Mucosa of rectum (tissue), 2 donors: ENCODE measurements at regions not wholly inside any gene's neighbourhood (a gene's known extent, or its start where the extent isn't known, plus 50 kb on each side); places are given as distances from the start of the nearest gene placed in this dataset.

Experiments used
- H3K27ac ChIP-seq, 2 donors: one replicate each; pipeline ENCODE4 v1.7.0; 2013; ENCODE audit warnings: inconsistent platforms in 2 of 2, low read depth in 2 of 2, low read length in 2 of 2
- H3K27me3 ChIP-seq, 2 donors: one replicate each; pipeline ENCODE4 v1.7.0; 2013; ENCODE audit warnings: low read length in 2 of 2; ENCODE audit not compliant: control insufficient read depth in 2 of 2, insufficient read depth in 2 of 2
- H3K36me3 ChIP-seq, 2 donors: one replicate each; pipeline ENCODE4 v1.7.0; 2013; ENCODE audit warnings: low read length in 2 of 2; ENCODE audit not compliant: control insufficient read depth in 2 of 2, insufficient read depth in 2 of 2
- H3K4me1 ChIP-seq, 2 donors: one replicate each; pipeline ENCODE4 v1.7.0; 2013; ENCODE audit warnings: low read length in 2 of 2, mild to moderate bottlenecking in 1 of 2; ENCODE audit not compliant: control insufficient read depth in 2 of 2, insufficient read depth in 2 of 2
- H3K4me3 ChIP-seq, 2 donors: one replicate each; pipeline ENCODE4 v1.7.0; 2013; ENCODE audit warnings: low read length in 2 of 2
- H3K9ac ChIP-seq, 2 donors: one replicate each; pipeline ENCODE4 v1.7.0; 2013; ENCODE audit warnings: low read length in 2 of 2, low read depth in 1 of 2, mild to moderate bottlenecking in 1 of 2
- H3K9me3 ChIP-seq, 2 donors: one replicate each; pipeline ENCODE4 v1.7.0; 2013; ENCODE audit warnings: low read length in 2 of 2; ENCODE audit not compliant: control insufficient read depth in 2 of 2
- donor health status: healthy.
- donor health status: Normal muscosa, but diverticular disease.

DNA sequence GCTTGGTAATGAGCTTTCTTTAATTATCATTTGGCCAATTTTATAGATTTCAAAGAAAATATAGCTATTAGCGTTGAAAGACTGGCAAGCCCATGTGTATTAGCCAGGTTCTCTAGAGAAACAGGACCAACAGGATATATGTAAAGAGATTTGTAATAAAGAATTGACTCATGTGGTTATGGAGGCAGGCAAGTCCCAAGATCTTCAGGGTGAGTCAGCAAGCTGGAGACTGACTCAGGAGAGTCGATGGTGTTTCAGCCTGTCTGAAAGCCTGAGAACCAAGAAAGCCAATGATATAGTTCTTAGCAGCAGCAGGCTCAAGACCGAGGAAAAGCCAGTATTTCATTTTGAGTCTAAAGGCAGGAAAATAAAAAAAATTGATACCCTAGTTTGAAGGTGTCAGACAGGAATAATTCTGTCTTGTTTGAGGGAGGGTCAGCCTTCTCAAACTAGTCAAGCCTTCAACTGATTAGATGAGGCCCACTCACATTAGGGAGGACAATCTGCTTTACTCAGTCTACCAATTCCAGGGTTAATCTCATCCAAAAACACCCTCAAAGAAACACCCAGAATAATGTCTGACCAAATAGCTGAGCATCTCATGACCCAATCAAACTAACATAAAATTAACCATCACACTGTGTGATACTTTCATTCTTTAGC, 78.3 kb upstream of the CRIM1 start:
- H3K4me3 ChIP-seq, result no peak overlapping the region
- H3K4me1 ChIP-seq, result no peaks in the 10 kb centered on the region
- H3K9ac ChIP-seq, result no peak overlapping the region
- H3K36me3 ChIP-seq, result no peaks in the 10 kb centered on the region
- H3K27me3 ChIP-seq, result no peaks in the 10 kb centered on the region
- no peak overlapping the region for H3K27ac ChIP-seq
- no peaks in the 10 kb centered on the region for H3K9me3 ChIP-seq

DNA sequence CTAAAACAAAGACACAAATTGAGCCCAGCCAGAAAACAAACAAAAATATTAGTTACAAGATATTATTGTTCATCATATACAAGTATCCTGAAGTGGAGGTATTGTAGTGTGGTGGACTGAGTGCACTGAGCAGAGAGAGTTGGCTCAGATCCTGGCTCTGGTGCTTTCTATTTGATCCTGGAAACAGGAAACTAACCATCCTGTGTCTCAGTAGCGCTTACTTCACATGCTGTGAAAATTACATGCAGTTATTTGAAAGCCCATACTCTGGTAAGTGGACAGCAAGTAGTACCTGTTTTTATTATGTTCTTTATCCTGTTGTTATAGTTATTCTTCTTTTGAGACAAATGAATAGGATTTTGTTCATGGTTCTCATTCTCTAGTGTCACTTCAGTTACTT, 84.3 kb upstream of the CRIM1 start:
- Histone ChIP-seq H3K4me3 (no peak overlapping the region), H3K9me3 (no peaks in the 10 kb centered on the region), H3K4me1 (no peaks in the 10 kb centered on the region), H3K36me3 (no peaks in the 10 kb centered on the region), H3K27ac (no peak overlapping the region), H3K9ac (no peak overlapping the region), H3K27me3 (no peaks in the 10 kb centered on the region)

DNA sequence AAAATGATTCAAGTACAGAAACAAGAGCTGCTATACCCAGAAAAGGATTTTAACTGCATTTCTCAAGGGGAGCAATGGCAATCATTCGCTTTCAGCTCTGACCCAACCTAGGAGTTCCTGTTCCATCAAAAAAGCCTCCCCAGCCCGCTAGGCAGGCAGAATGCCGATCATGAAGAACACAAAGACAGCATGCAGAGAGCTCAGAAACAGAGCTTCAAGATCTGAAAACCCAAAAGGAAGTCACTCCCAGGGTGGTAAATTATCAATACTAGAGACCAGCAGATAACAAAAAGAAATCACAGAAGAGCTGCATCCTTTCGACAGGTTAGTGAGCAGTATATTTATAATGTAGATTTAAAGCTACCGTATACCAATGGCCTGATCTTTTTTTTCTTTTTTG, 84.8 kb upstream of the CRIM1 start:
- Histone ChIP-seq H3K27ac (no peak overlapping the region), H3K27me3 (no peaks in the 10 kb centered on the region), H3K9ac (no peak overlapping the region), H3K9me3 (no peaks in the 10 kb centered on the region), H3K4me1 (no peaks in the 10 kb centered on the region), H3K4me3 (no peak overlapping the region), H3K36me3 (no peaks in the 10 kb centered on the region)

DNA sequence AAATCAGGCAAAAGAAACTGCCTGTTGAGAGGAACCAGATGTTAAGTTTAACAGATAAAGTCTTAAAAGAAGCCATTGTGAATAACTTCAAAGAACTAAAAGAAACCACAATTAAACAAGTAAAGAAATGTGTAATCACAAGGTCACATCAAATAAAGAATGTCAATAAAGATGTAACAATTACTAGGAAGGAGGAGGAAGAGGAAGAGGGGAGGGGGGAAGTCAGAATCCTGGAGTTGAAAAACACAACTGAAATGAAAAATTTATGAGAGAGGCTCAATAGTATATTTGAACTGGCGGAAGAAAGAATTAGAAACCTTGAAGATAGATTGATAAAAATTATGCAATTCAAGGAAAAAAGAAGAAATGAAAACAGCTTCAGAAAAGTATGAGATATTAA, 88.4 kb upstream of the CRIM1 start:
- H3K9me3 ChIP-seq, result no peaks in the 10 kb centered on the region
- no peaks in the 10 kb centered on the region for H3K36me3 ChIP-seq
- H3K4me1 ChIP-seq, result no peaks in the 10 kb centered on the region
- no peaks in the 10 kb centered on the region for H3K27me3 ChIP-seq
- H3K4me3 ChIP-seq, result no peak overlapping the region
- no peak overlapping the region for H3K9ac ChIP-seq
- H3K27ac ChIP-seq, result no peak overlapping the region

DNA sequence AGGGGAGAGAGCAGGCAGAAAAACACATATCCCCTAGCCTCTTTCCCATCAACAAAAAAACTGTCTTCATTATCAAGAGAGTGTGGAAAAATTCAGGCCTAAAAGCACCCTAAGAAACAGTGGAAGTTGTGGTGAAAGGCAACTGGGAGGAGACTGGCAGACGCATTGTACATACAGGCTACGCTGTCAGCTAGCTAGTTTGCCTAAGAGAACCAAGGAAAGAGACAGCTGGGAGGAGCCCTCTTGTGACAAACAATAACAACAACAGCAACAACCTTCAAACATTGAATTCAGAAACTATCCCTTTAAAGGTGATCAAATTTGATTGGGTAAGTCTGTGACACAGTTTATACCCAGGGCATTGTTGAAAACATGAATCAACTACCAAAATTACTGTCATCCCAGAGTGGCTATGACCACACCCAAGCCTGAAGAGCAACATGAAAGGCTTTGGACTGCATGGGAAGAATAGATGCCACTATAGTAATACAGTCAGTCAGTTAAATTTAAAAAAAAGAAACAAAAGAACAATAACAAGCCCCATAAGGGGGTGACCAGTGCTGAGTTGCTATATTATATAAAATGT, 88.9 kb upstream of the CRIM1 start:
- no peaks in the 10 kb centered on the region for H3K9me3 ChIP-seq
- H3K27me3 ChIP-seq, result no peaks in the 10 kb centered on the region
- no peak overlapping the region for H3K9ac ChIP-seq
- H3K4me3 ChIP-seq, result no peak overlapping the region
- H3K27ac ChIP-seq, result no peak overlapping the region
- H3K36me3 ChIP-seq, result no peaks in the 10 kb centered on the region
- H3K4me1 ChIP-seq, result no peaks in the 10 kb centered on the region

DNA sequence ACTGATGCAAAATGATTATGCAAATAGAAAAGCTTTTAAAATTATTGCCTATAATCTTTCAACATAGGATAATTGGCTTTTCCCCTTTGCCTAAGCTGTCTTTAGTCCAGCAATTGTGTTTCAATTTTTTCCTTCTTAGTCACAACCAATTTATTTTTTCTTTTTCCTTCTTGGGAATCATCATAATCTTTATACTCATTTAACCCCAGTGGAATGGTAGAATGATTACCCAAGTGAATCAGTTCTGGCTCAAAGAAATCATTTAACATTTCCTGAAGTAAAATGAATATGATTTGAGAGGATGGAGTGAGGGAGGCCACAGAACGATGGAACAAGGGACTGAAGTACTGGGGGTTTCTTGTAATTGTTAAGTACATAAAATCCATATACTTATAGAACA, 93.0 kb upstream of the CRIM1 start:
- Histone ChIP-seq H3K36me3 (no peaks in the 10 kb centered on the region), H3K27me3 (peaks cover 0 to under 1% of the 10 kb centered on the region in 2 donors), H3K4me3 (no peak overlapping the region), H3K27ac (no peak overlapping the region), H3K4me1 (no peaks in the 10 kb centered on the region), H3K9ac (no peak overlapping the region), H3K9me3 (no peaks in the 10 kb centered on the region)

DNA sequence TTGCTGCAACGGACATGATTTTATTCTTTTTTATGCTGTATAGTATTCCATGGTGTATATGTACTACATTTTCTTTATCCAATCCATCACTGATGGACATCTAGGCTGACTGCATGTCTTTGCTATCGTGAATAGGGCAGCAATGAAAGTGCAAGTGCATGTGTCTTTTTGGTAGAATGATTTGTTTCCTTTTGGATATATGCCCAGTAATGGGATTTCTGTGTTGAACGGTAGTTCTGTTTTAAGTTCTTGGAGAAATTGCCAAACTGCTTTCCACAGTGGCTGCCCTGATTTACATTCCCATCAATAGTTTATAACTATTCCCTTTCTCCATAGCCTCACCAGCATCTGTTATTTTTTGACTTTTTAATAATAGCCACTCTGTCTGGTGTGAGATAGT, 99.7 kb upstream of the CRIM1 start:
- Histone ChIP-seq H3K9me3 (no peaks in the 10 kb centered on the region), H3K9ac (no peak overlapping the region), H3K4me3 (no peak overlapping the region), H3K27ac (no peak overlapping the region), H3K36me3 (no peaks in the 10 kb centered on the region), H3K27me3 (peaks cover 0 to 3% of the 10 kb centered on the region in 2 donors), H3K4me1 (no peaks in the 10 kb centered on the region)

DNA sequence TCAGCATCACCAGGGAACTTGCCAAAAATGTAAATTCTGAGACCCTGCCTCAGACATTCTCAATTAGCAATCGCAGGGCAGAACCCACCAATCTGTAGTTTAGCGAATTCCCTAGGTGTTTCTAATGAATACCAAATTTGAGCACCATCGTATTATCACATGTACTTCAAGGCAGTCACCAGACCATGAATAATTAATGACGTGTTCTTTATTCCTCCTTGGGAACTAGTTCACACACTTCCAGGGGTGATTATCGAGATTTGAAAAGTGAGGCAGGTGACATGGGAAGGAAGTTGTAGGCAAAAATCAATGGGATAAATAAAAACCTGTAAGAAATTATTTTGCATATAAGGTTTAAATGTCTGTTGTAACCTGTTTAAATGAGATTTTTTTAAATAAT, 102.5 kb upstream of the CRIM1 start:
- Histone ChIP-seq H3K27ac (no peak overlapping the region), H3K9me3 (no peaks in the 10 kb centered on the region), H3K4me3 (no peak overlapping the region), H3K36me3 (no peaks in the 10 kb centered on the region), H3K9ac (no peak overlapping the region), H3K27me3 (peaks cover 0 to 3% of the 10 kb centered on the region in 2 donors), H3K4me1 (no peaks in the 10 kb centered on the region)

DNA sequence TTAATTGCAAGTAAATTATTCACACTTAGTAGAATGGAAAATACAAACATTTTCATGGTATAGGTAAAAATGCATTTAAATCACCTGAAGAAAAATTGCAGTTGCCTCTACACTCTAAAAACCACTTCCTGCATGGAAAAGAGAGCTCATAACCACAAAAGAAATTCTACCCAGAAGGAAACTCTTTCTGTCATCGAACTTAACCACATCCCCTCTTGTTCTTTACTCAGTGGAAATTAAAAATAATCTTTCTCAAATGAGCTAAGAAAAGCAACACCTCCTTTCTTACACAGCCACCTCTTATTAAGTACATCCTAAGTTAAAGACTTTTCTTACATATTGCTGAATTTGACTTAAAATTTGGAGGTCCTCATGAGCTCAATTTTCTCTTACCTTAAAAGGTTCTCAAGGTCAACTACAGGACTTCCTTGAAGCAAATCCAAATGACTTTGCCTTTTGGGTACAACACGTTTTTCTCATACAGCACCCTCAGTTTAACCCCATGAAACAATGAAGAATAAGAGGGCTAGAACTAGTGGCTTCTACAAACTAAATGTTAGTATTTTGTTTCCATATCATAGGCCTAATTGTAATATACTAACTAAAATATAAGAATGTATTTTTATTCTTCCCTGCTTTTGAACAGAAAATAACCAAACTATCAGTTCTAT, 109.1 kb upstream of the CRIM1 start:
- H3K27ac ChIP-seq, result no peak overlapping the region

DNA sequence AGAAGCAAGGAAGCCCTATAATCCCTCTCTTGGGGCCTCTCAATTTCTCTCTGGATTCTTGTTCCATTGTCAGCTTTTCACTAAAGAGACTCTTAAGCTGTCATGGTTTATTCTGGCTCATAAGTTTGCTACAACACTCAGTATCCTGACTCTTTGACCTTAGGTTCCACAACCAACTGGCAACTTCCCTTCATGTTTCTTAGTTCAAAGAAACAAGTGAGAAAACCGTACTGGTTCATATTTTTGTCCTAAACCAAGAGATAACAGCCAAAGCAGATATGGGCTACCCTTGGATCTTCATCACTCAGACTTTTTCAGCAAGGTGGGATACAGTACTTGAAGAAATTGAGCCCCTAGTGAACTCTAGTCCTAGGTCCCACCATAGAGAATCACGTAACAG, 109.9 kb upstream of the CRIM1 start:
- no peaks in the 10 kb centered on the region for H3K27me3 ChIP-seq
- no peak overlapping the region for H3K4me3 ChIP-seq
- H3K27ac ChIP-seq, result no peak overlapping the region
- no peaks in the 10 kb centered on the region for H3K36me3 ChIP-seq
- H3K4me1 ChIP-seq, result no peaks in the 10 kb centered on the region
- H3K9ac ChIP-seq, result no peak overlapping the region
- H3K9me3 ChIP-seq, result no peaks in the 10 kb centered on the region

More for the DNA sequence above, 109.1 kb upstream of the CRIM1 start:
- Histone ChIP-seq H3K4me3 (no peak overlapping the region), H3K9ac (no peak overlapping the region), H3K27me3 (no peaks in the 10 kb centered on the region), H3K36me3 (no peaks in the 10 kb centered on the region), H3K4me1 (no peaks in the 10 kb centered on the region), H3K9me3 (no peaks in the 10 kb centered on the region)
